NCI-H146 treated with DMSO at 0.1 percent for 48 hours (cell line): ENCODE measurements at regions not wholly inside any gene's neighbourhood (a gene's known extent, or its start where the extent isn't known, plus 50 kb on each side); places are given as distances from the start of the nearest gene placed in this dataset.
"Not testable (repeated sequence)": the region's sequence is repeated elsewhere in the genome, so short reads cannot be mapped to it uniquely, and the experiment has no call there.

Experiments used
- DNase-seq: peaks from one replicate; lab custom pipeline; 2025; ENCODE audit not compliant: unreplicated experiment; lab: John Stamatoyannopoulos, UW

GRCh38 chr3:31095255-31095654, 200.8 kb upstream of the GADL1 start:
- no peak for DNase-seq

GRCh38 chr3:31096661-31097395, 202.4 kb upstream of the GADL1 start:
- no peak for DNase-seq

GRCh38 chr3:31100519-31100918, 206.1 kb upstream of the GADL1 start:
- DNase-seq, result no peak

GRCh38 chr3:31101285-31101684, 206.8 kb upstream of the GADL1 start:
- peak; percentile 25 for DNase-seq

GRCh38 chr3:31102196-31102879, 207.9 kb upstream of the GADL1 start:
- DNase-seq, result no peak

GRCh38 chr3:31103181-31103580, 208.7 kb upstream of the GADL1 start:
- DNase-seq, result no peak

- no peak for DNase-seq
Measured at GRCh38 chr3:31103623-31104180, 209.2 kb upstream of the GADL1 start.

GRCh38 chr3:31105011-31105410, 210.6 kb upstream of the GADL1 start:
- peak; percentile 32 for DNase-seq

GRCh38 chr3:31105438-31106077, 211.1 kb upstream of the GADL1 start:
- DNase-seq, result no peak

GRCh38 chr3:31106204-31106603, 211.7 kb upstream of the GADL1 start:
- DNase-seq, result peak; percentile 16

- DNase-seq, result no peak
Measured at GRCh38 chr3:31106912-31107311, 212.5 kb upstream of the GADL1 start.

- DNase-seq, result no peak
Measured at GRCh38 chr3:31114929-31115283, 220.4 kb upstream of the GADL1 start.

- not testable (repeated sequence) for DNase-seq
Measured at GRCh38 chr3:31115531-31115930, 221.1 kb upstream of the GADL1 start.

GRCh38 chr3:31116651-31117050, 222.2 kb upstream of the GADL1 start:
- no peak for DNase-seq

- no peak for DNase-seq
Measured at GRCh38 chr3:31117854-31118253, 223.4 kb upstream of the GADL1 start.

- DNase-seq, result no peak
Measured at GRCh38 chr3:31124373-31124772, 229.9 kb upstream of the GADL1 start.

- no peak for DNase-seq
Measured at GRCh38 chr3:31125413-31126020, 231.1 kb upstream of the GADL1 start.

GRCh38 chr3:31129241-31129640, 234.8 kb upstream of the GADL1 start:
- no peak for DNase-seq

GRCh38 chr3:31132132-31132769, 237.8 kb upstream of the GADL1 start:
- no peak for DNase-seq

GRCh38 chr3:31133541-31133940, 239.1 kb upstream of the GADL1 start:
- no peak for DNase-seq

- no peak for DNase-seq
Measured at GRCh38 chr3:31135546-31135945, 241.1 kb upstream of the GADL1 start.
